Heart left ventricle (tissue), 16 donors: ENCODE measurements at regions not wholly inside any gene's neighbourhood (a gene's known extent, or its start where the extent isn't known, plus 50 kb on each side); places are given as distances from the start of the nearest gene placed in this dataset.

ENCODE experiments used
- ATAC-seq, 4 donors: fragments of 200-7000 bp; cut with Tn5 transposase; one replicate each; pipeline ENCODE4 v1.9.1; 2020 to 2022; ENCODE audit warnings: moderate library complexity in 4 of 4, mild to moderate bottlenecking in 3 of 4, moderate number of reproducible peaks in 1 of 4
- DNase-seq, 5 donors: peaks; one replicate each; pipeline ENCODE4 v3.0.0-alpha.2; 2020
- H3K27ac ChIP-seq, 12 donors: fragments of 200-600 bp; sonication (generic) in 4 of 12; one replicate each; pipeline versions ENCODE4 v1.5.0 to v1.8.0; 2016 to 2022; ENCODE audit warnings: mild to moderate bottlenecking in 2 of 12
- H3K27me3 ChIP-seq, 9 donors: fragments of 200-600 bp; sonication (generic) in 2 of 9; one replicate each; pipeline versions ENCODE4 v1.5.1 to v1.8.0; 2016 to 2022; ENCODE audit warnings: mild to moderate bottlenecking in 3 of 9
- H3K36me3 ChIP-seq, 9 donors: fragments of 200-600 bp; sonication (generic) in 2 of 9; one replicate each; pipeline versions ENCODE4 v1.5.0 to v1.8.0; 2018 to 2022; ENCODE audit warnings: mild to moderate bottlenecking in 2 of 9
- H3K4me1 ChIP-seq, 12 donors: fragments of 200-600 bp; sonication (generic) in 4 of 12; one replicate each; pipeline versions ENCODE4 v1.5.0 to v1.8.0; 2016 to 2022; ENCODE audit warnings: mild to moderate bottlenecking in 3 of 12
- H3K4me3 ChIP-seq, 12 donors: fragments of 200-600 bp; sonication (generic) in 4 of 12; one replicate each; pipeline versions ENCODE4 v1.5.0 to v1.8.0; 2017 to 2022; ENCODE audit warnings: mild to moderate bottlenecking in 9 of 12, moderate library complexity in 4 of 12
- H3K9me3 ChIP-seq, 12 donors: fragments of 200-600 bp; sonication (generic) in 4 of 12; one replicate each; pipeline versions ENCODE4 v1.5.0 to v1.8.0; 2016 to 2022; ENCODE audit warnings: mild to moderate bottlenecking in 1 of 12
- POLR2A ChIP-seq, 2 donors: fragments of 450-650 bp; IDR thresholded peaks; one replicate each; pipeline ENCODE4 v1.6.1; 2017; ENCODE audit warnings: antibody characterized with exemption in 2 of 2, mild to moderate bottlenecking in 2 of 2, moderate library complexity in 2 of 2
- WGBS, 4 donors: extraction: QIAGEN DNeasy Blood & Tissue Kit in 2 of 4; methylation state at CpG; one replicate each; pipeline versions ENCODE4 v1.1.5 to v1.1.7; 2013 to 2018; 5-methylcytosine and 5-hydroxymethylcytosine counted together
- intact Hi-C, 10 donors: fragments of 100-400 bp; cut with DNase I; formaldehyde crosslinking; loops; one replicate each; pipeline versions ENCODE4 v1.11.1 to v1.14.2; 2022
- TF ChIP-seq, protein P1 (sequence below), 12 donors: fragments of 200-600 bp; sonication (generic) in 4 of 12; IDR thresholded peaks; one replicate each; pipeline versions ENCODE4 v1.5.0 to v1.8.0; 2018 to 2022; ENCODE audit warnings: antibody characterized with exemption in 12 of 12, mild to moderate bottlenecking in 5 of 12
- donor health status: ischemic (EF 13 %, LVEDD 7.1; RV severe dilation, severe dysfunction).
- donor health status: healthy with polysubstance abuse.
- donor health status: DM: no; HTN: yes; CAD: no.
- donor health status: DM: no; HTN: no; CAD: no.
- donor health status: ischemic (EF 25% LVEDD 6.9; RV normal size, moderate dysfunction).
- donor health status: ischemic (EF 25% LVEDD 5.7; RV mildly dilated, moderate dysfunction).
- donor health status: healthy.
- donor health status: DM: yes; HTN: yes; CAD: no.
- donor health status: ischemic (EF 35%, LVEDD 5.7; RV mildly dilated, moderate dysfunction).
- donor health status: nonischemic (EF 11% LVEDD 7.7; RV severe dilation, severe dysfunction).
- donor health status: DM: yes; HTN: yes; CAD: no.
- donor health status: PGD.
- donor health status: ischemic (EF 29% LVEDD 5.4; RV normal size, mild dysfunction).
- donor health status: nonischemic (EF 23%, LVEDD 6.1; RV moderate dilation, normal function).

- peak; percentile 74 to 86 (median 75) for DNase-seq
- peak; percentile 19 to 34 (median 25) for ATAC-seq
- Histone ChIP-seq H3K4me3 (peak overlapping the region in 11 of 12 donors; percentile 13 to 80 (median 61)), H3K9me3 (no peaks in the 10 kb centered on the region), H3K27me3 (no peaks in the 10 kb centered on the region), H3K27ac (peak overlapping the region; percentile 90 to 100 (median 98)), H3K36me3 (no peaks in the 10 kb centered on the region), H3K4me1 (peaks cover 3 to 54% (median 16%) of the 10 kb centered on the region in 12 donors)
- intact Hi-C loops, result loop anchor here in 6 of 10 donors (1.0 to 5.0 kb wide), 5 partner anchors 21 to 92 kb away; partner anchors contain the start of gene CHD2 (in 2 of the 6)
- 6 to 14% (median 10%) methylated on average over 10 of the region's 10 CpGs for WGBS, 4 donors
- peak in 1 of 2 donors; percentile 62 for TF ChIP-seq POLR2A (IDR thresholded peaks at IDR 0.05)
- TF ChIP-seq, protein P1, sequence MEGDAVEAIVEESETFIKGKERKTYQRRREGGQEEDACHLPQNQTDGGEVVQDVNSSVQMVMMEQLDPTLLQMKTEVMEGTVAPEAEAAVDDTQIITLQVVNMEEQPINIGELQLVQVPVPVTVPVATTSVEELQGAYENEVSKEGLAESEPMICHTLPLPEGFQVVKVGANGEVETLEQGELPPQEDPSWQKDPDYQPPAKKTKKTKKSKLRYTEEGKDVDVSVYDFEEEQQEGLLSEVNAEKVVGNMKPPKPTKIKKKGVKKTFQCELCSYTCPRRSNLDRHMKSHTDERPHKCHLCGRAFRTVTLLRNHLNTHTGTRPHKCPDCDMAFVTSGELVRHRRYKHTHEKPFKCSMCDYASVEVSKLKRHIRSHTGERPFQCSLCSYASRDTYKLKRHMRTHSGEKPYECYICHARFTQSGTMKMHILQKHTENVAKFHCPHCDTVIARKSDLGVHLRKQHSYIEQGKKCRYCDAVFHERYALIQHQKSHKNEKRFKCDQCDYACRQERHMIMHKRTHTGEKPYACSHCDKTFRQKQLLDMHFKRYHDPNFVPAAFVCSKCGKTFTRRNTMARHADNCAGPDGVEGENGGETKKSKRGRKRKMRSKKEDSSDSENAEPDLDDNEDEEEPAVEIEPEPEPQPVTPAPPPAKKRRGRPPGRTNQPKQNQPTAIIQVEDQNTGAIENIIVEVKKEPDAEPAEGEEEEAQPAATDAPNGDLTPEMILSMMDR (IDR thresholded peaks at IDR 0.05), result no peak
Measured at GRCh38 chr15:92810418-92811138, 89.5 kb upstream of the CHD2 start.

- DNase-seq (no peak), ATAC-seq (no peak)
- no peaks in the 10 kb centered on the region for H3K27me3 ChIP-seq
- no peaks in the 10 kb centered on the region for H3K36me3 ChIP-seq
- WGBS, 4 donors, result 35 to 47% (median 43%) methylated on average over 6 of the region's 6 CpGs
- no peaks in the 10 kb centered on the region for H3K9me3 ChIP-seq
- H3K27ac ChIP-seq, result peak overlapping the region; percentile 90 to 100 (median 98)
- H3K4me1 ChIP-seq, result peaks cover 3 to 49% (median 16%) of the 10 kb centered on the region in 12 donors
- peak overlapping the region in 10 of 12 donors; percentile 13 to 80 (median 62) for H3K4me3 ChIP-seq
- TF ChIP-seq, protein P1 (IDR thresholded peaks at IDR 0.05), result no peak
- no peak for TF ChIP-seq POLR2A (IDR thresholded peaks at IDR 0.05)
- intact Hi-C loops, result loop anchor here in 5 of 10 donors (2.0 to 5.0 kb wide), 4 partner anchors 21 to 91 kb away; partner anchors contain the start of gene CHD2 (in 2 of the 5)
Measured at GRCh38 chr15:92811148-92811913, 88.8 kb upstream of the CHD2 start.

DNA sequence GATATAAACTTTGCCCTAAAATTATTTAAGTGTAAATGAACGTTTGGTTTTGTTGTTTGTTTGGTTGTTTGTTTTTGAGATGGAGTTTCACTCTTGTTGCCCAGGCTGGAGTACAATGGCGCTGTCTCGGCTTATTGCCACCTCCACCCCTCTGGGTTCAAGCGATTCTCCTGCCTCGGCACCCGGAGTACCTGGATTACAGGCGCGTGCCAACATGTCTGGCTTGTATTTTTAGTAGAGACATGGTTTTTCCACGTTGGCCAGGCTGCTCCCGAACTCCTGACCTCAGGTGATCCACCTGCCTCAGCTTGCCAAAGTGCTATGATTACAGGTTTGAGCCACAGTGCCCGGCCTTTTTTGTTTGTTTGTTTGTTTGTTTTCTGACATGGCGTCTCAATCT is 87.9 kb upstream of the CHD2 start:
- ATAC-seq, result no peak
- H3K27me3 ChIP-seq, result no peaks in the 10 kb centered on the region
- peak overlapping the region in 6 of 12 donors; percentile 90 to 99 (median 98) for H3K27ac ChIP-seq
- H3K4me1 ChIP-seq, result peaks cover 3 to 44% (median 16%) of the 10 kb centered on the region in 12 donors
- WGBS, 4 donors, result 69 to 77% (median 71%) methylated on average over 12 of the region's 12 CpGs
- no peaks in the 10 kb centered on the region for H3K9me3 ChIP-seq
- intact Hi-C loops, result loop anchor here in 3 of 10 donors (5.0 kb wide), 2 partner anchors 70 to 90 kb away; partner anchors contain the start of gene CHD2 (in 2 of the 3)
- no peaks in the 10 kb centered on the region for H3K36me3 ChIP-seq
- no peak for TF ChIP-seq POLR2A (IDR thresholded peaks at IDR 0.05)
- TF ChIP-seq, protein P1 (IDR thresholded peaks at IDR 0.05), result no peak
- no peak for DNase-seq
- peak overlapping the region in 7 of 12 donors; percentile 57 to 80 (median 61) for H3K4me3 ChIP-seq

GRCh38 chr15:92813485-92813884 is 86.6 kb upstream of the CHD2 start:
- no peaks in the 10 kb centered on the region for H3K27me3 ChIP-seq

More at GRCh38 chr15:92813485-92813884, 86.6 kb upstream of the CHD2 start:
- no peaks in the 10 kb centered on the region for H3K9me3 ChIP-seq
- no peak for DNase-seq
- 80 to 85% (median 83%) methylated on average over 4 of the region's 4 CpGs for WGBS, 4 donors
- no peak overlapping the region for H3K4me3 ChIP-seq
- H3K27ac ChIP-seq, result peak overlapping the region in 1 of 12 donors; percentile 58
- intact Hi-C loops, result loop anchor here in 3 of 10 donors (5.0 kb wide), 2 partner anchors 69 to 89 kb away; partner anchors contain the start of gene CHD2 (in 2 of the 3)
- H3K4me1 ChIP-seq, result peaks cover 3 to 38% (median 15%) of the 10 kb centered on the region in 12 donors
- no peaks in the 10 kb centered on the region for H3K36me3 ChIP-seq
- ATAC-seq, result no peak
- TF ChIP-seq POLR2A (IDR thresholded peaks at IDR 0.05), result no peak
- TF ChIP-seq, protein P1 (IDR thresholded peaks at IDR 0.05), result no peak
